Activated T-cell treated with anti-CD3 and anti-CD28 coated beads, Interleukin-2, amount 50 U/mL, for 72 hours (primary cell): ENCODE measurements at regions not wholly inside any gene's neighbourhood (a gene's known extent, or its start where the extent isn't known, plus 50 kb on each side); places are given as distances from the start of the nearest gene placed in this dataset.
"Not testable (repeated sequence)": the region's sequence is repeated elsewhere in the genome, so short reads cannot be mapped to it uniquely, and the experiment has no call there.

Source experiments
- ATAC-seq, 2 donors: fragments of 150-1000 bp; cut with Tn5 transposase; replicated peaks in 1 of 2; 2 replicates each; pipeline ENCODE4 v1.10.0; 2021; ENCODE audit warnings: moderate library complexity in 2 of 2, mild to moderate bottlenecking in 1 of 2
- DNase-seq, 2 donors: peaks; one replicate each; pipeline ENCODE4 v3.0.0; 2021 to 2022; ENCODE audit warnings: mixed read lengths in 1 of 2
- H3K27ac Mint-ChIP-seq: one replicate; pipeline ENCODE4 v1.8.0; 2022; ENCODE audit warnings: mild to moderate bottlenecking, moderate library complexity, mixed read lengths
- H3K27me3 Mint-ChIP-seq: one replicate; pipeline ENCODE4 v1.8.0; 2022; ENCODE audit warnings: low read depth, mixed read lengths
- H3K36me3 Mint-ChIP-seq, 2 donors: one replicate each; pipeline ENCODE4 v1.8.0; 2022; ENCODE audit warnings: mixed read lengths in 2 of 2, mild to moderate bottlenecking in 1 of 2; ENCODE audit not compliant: insufficient read depth in 2 of 2
- H3K4me1 Mint-ChIP-seq: one replicate; pipeline ENCODE4 v1.8.0; 2022; ENCODE audit warnings: low read depth, mixed read lengths
- H3K4me3 Mint-ChIP-seq, 2 donors: one replicate each; pipeline ENCODE4 v1.8.0; 2022; ENCODE audit warnings: mild to moderate bottlenecking in 2 of 2, mixed read lengths in 2 of 2, moderate library complexity in 2 of 2
- H3K9me3 Mint-ChIP-seq, 2 donors: one replicate each; pipeline ENCODE4 v1.8.0; 2022; ENCODE audit warnings: mixed read lengths in 2 of 2

GRCh38 chr3:117837391-117837790 lies 1127.8 kb downstream of the TUSC7 start:
- Mint-ChIP-seq H3K9me3 (peaks cover 2 to 3% of the 10 kb centered on the region in 2 donors), H3K36me3 (no peaks in the 10 kb centered on the region), H3K4me1 (no peaks in the 10 kb centered on the region), H3K27ac (no peak overlapping the region), H3K4me3 (no peak overlapping the region), H3K27me3 (no peaks in the 10 kb centered on the region)
- ATAC-seq, result no peak
- DNase-seq, result no peak

GRCh38 chr3:117842086-117842485 lies 1132.5 kb downstream of the TUSC7 start:
- H3K4me3 Mint-ChIP-seq, result no peak overlapping the region
- DNase-seq (no peak), ATAC-seq (no peak)
- H3K27ac Mint-ChIP-seq, result no peak overlapping the region
- H3K4me1 Mint-ChIP-seq, result no peaks in the 10 kb centered on the region
- peaks cover 2 to 3% of the 10 kb centered on the region in 2 donors for H3K9me3 Mint-ChIP-seq
- no peaks in the 10 kb centered on the region for H3K36me3 Mint-ChIP-seq
- no peaks in the 10 kb centered on the region for H3K27me3 Mint-ChIP-seq

- DNase-seq (no peak), ATAC-seq (no peak)
- Mint-ChIP-seq H3K36me3 (no peaks in the 10 kb centered on the region), H3K4me3 (no peak overlapping the region), H3K9me3 (peaks cover 2 to 3% of the 10 kb centered on the region in 2 donors), H3K27ac (no peak overlapping the region), H3K27me3 (no peaks in the 10 kb centered on the region), H3K4me1 (no peaks in the 10 kb centered on the region)
Observed at GRCh38 chr3:117843356-117843755, 1133.8 kb downstream of the TUSC7 start.

GRCh38 chr3:117844676-117845075 lies 1135.1 kb downstream of the TUSC7 start:
- Mint-ChIP-seq H3K9me3 (peaks cover 2 to 3% of the 10 kb centered on the region in 2 donors), H3K4me3 (no peak overlapping the region), H3K36me3 (no peaks in the 10 kb centered on the region), H3K27ac (no peak overlapping the region), H3K27me3 (no peaks in the 10 kb centered on the region), H3K4me1 (no peaks in the 10 kb centered on the region)
- ATAC-seq (no peak), DNase-seq (no peak)

- Mint-ChIP-seq H3K4me3 (no peak overlapping the region), H3K36me3 (no peaks in the 10 kb centered on the region), H3K9me3 (peaks cover 0 to 2% of the 10 kb centered on the region in 2 donors), H3K27ac (no peak overlapping the region), H3K4me1 (no peaks in the 10 kb centered on the region), H3K27me3 (no peaks in the 10 kb centered on the region)
- ATAC-seq (no peak), DNase-seq (no peak)
Observed at GRCh38 chr3:117846238-117846637, 1136.7 kb downstream of the TUSC7 start.

GRCh38 chr3:117848606-117849005 lies 1139.0 kb downstream of the TUSC7 start:
- ATAC-seq (no peak), DNase-seq (no peak)
- no peaks in the 10 kb centered on the region for H3K27me3 Mint-ChIP-seq
- no peak overlapping the region for H3K27ac Mint-ChIP-seq
- H3K4me3 Mint-ChIP-seq, result no peak overlapping the region
- no peaks in the 10 kb centered on the region for H3K36me3 Mint-ChIP-seq
- no peaks in the 10 kb centered on the region for H3K4me1 Mint-ChIP-seq
- H3K9me3 Mint-ChIP-seq, result peaks cover 0 to 4% of the 10 kb centered on the region in 2 donors

- ATAC-seq, result no peak
- H3K27me3 Mint-ChIP-seq, result no peaks in the 10 kb centered on the region
Observed at GRCh38 chr3:117853923-117854668, 1144.5 kb downstream of the TUSC7 start.

GRCh38 chr3:117856354-117856753 lies 1146.8 kb downstream of the TUSC7 start:
- Mint-ChIP-seq H3K27ac (no peak overlapping the region), H3K4me3 (no peak overlapping the region), H3K4me1 (no peaks in the 10 kb centered on the region), H3K36me3 (no peaks in the 10 kb centered on the region), H3K27me3 (no peaks in the 10 kb centered on the region), H3K9me3 (peaks cover 10 to 13% of the 10 kb centered on the region in 2 donors)
- DNase-seq, result no peak
- no peak for ATAC-seq

More at GRCh38 chr3:117853923-117854668, 1144.5 kb downstream of the TUSC7 start:
- DNase-seq, result no peak
- no peak overlapping the region for H3K27ac Mint-ChIP-seq
- no peaks in the 10 kb centered on the region for H3K4me1 Mint-ChIP-seq
- peaks cover 0 to 5% of the 10 kb centered on the region in 2 donors for H3K9me3 Mint-ChIP-seq
- no peak overlapping the region for H3K4me3 Mint-ChIP-seq
- H3K36me3 Mint-ChIP-seq, result no peaks in the 10 kb centered on the region

- no peak for ATAC-seq
- Mint-ChIP-seq H3K4me3 (no peak overlapping the region), H3K27ac (no peak overlapping the region), H3K9me3 (peaks cover 8 to 12% of the 10 kb centered on the region in 2 donors), H3K36me3 (no peaks in the 10 kb centered on the region), H3K4me1 (no peaks in the 10 kb centered on the region), H3K27me3 (no peaks in the 10 kb centered on the region)
- no peak for DNase-seq
Observed at GRCh38 chr3:117863146-117863545, 1153.6 kb downstream of the TUSC7 start.

GRCh38 chr3:117865338-117865737 lies 1155.8 kb downstream of the TUSC7 start:
- Mint-ChIP-seq H3K27ac (no peak overlapping the region), H3K27me3 (no peaks in the 10 kb centered on the region), H3K36me3 (no peaks in the 10 kb centered on the region), H3K4me3 (no peak overlapping the region), H3K9me3 (peaks cover 0 to 4% of the 10 kb centered on the region in 2 donors), H3K4me1 (no peaks in the 10 kb centered on the region)
- ATAC-seq (no peak), DNase-seq (no peak)

GRCh38 chr3:117868766-117869165 lies 1159.2 kb downstream of the TUSC7 start:
- Mint-ChIP-seq H3K27me3 (no peaks in the 10 kb centered on the region), H3K9me3 (peaks cover 3 to 5% of the 10 kb centered on the region in 2 donors), H3K36me3 (no peaks in the 10 kb centered on the region), H3K4me3 (no peak overlapping the region), H3K27ac (no peak overlapping the region), H3K4me1 (no peaks in the 10 kb centered on the region)
- DNase-seq, result no peak
- ATAC-seq, result no peak

- DNase-seq, result no peak
- Mint-ChIP-seq H3K27ac (no peak overlapping the region), H3K4me3 (no peak overlapping the region), H3K4me1 (no peaks in the 10 kb centered on the region), H3K9me3 (peaks cover 3% of the 10 kb centered on the region in 2 donors), H3K27me3 (no peaks in the 10 kb centered on the region), H3K36me3 (no peaks in the 10 kb centered on the region)
- ATAC-seq, result no peak
Observed at GRCh38 chr3:117871934-117872333, 1162.4 kb downstream of the TUSC7 start.

GRCh38 chr3:117872594-117873248 lies 1161.9 kb downstream of the IGSF11 start:
- not testable (repeated sequence) for ATAC-seq, H3K4me3 Mint-ChIP-seq, H3K27me3 Mint-ChIP-seq, DNase-seq, H3K4me1 Mint-ChIP-seq, H3K9me3 Mint-ChIP-seq, H3K36me3 Mint-ChIP-seq, H3K27ac Mint-ChIP-seq

GRCh38 chr3:117873249-117873600 lies 1161.4 kb downstream of the IGSF11 start:
- Mint-ChIP-seq H3K27me3 (no peaks in the 10 kb centered on the region), H3K4me1 (no peaks in the 10 kb centered on the region), H3K9me3 (peaks cover 3% of the 10 kb centered on the region in 2 donors), H3K36me3 (no peaks in the 10 kb centered on the region), H3K4me3 (no peak overlapping the region), H3K27ac (no peak overlapping the region)
- ATAC-seq (no peak), DNase-seq (no peak)
